ENCODE measurements at regions not wholly inside any gene's neighbourhood (a gene's known extent, or its start where the extent isn't known, plus 50 kb on each side); places are given as distances from the start of the nearest gene placed in this dataset.

- TF ChIP-seq MAX (IDR thresholded peaks at IDR 0.05): no peak
These were observed 200.4 kb upstream of the PITX2 start for GRCh38 chr4:110823251-110823650.

GRCh38 chr4:110824344-110824743 is 201.5 kb upstream of the PITX2 start:
- no peak for TF ChIP-seq FOXM1 (IDR thresholded peaks at IDR 0.05; ENCODE audit: borderline replicate concordance, low read depth)
- no peak for TF ChIP-seq EP300 (IDR thresholded peaks at IDR 0.05; ENCODE audit: borderline replicate concordance)
- no peak for TF ChIP-seq TAF1 (IDR thresholded peaks at IDR 0.05; ENCODE audit: low read depth)
- TF ChIP-seq RAD21 (IDR thresholded peaks at IDR 0.05; ENCODE audit: low read depth): no peak
- TF ChIP-seq USF1 (IDR thresholded peaks at IDR 0.05): no peak

- TF ChIP-seq USF1 (IDR thresholded peaks at IDR 0.05) (no peak), CEBPB (IDR thresholded peaks at IDR 0.05) (no peak), TAF1 (IDR thresholded peaks at IDR 0.05; ENCODE audit: low read depth) (no peak), EP300 (IDR thresholded peaks at IDR 0.05; ENCODE audit: borderline replicate concordance) (no peak), CREB1 (IDR thresholded peaks at IDR 0.05; ENCODE audit: low read depth) (no peak), MAX (IDR thresholded peaks at IDR 0.05) (no peak), FOXM1 (IDR thresholded peaks at IDR 0.05; ENCODE audit: borderline replicate concordance, low read depth) (no peak)
These were observed 203.8 kb upstream of the PITX2 start for GRCh38 chr4:110826656-110827055.

GRCh38 chr4:110830461-110830860 is 207.6 kb upstream of the PITX2 start:
- no peak for TF ChIP-seq EGR1 (IDR thresholded peaks at IDR 0.05)
- no peak for TF ChIP-seq EP300 (IDR thresholded peaks at IDR 0.05; ENCODE audit: borderline replicate concordance)
- TF ChIP-seq RAD21 (IDR thresholded peaks at IDR 0.05; ENCODE audit: low read depth): no peak
- no peak for TF ChIP-seq CEBPB (IDR thresholded peaks at IDR 0.05)
- no peak for TF ChIP-seq REST (IDR thresholded peaks at IDR 0.05; ENCODE audit: low read depth)
- no peak for TF ChIP-seq NFIC (IDR thresholded peaks at IDR 0.05)
- no peak for TF ChIP-seq FOXM1 (IDR thresholded peaks at IDR 0.05; ENCODE audit: borderline replicate concordance, low read depth)
- TF ChIP-seq TEAD4 (IDR thresholded peaks at IDR 0.05): no peak
- TF ChIP-seq TAF1 (IDR thresholded peaks at IDR 0.05; ENCODE audit: low read depth): no peak
- no peak for TF ChIP-seq CREB1 (IDR thresholded peaks at IDR 0.05; ENCODE audit: low read depth)
- TF ChIP-seq YY1 (IDR thresholded peaks at IDR 0.05; ENCODE audit: low read depth): no peak

- no peak for TF ChIP-seq CREB1 (IDR thresholded peaks at IDR 0.05; ENCODE audit: low read depth)
- TF ChIP-seq REST (IDR thresholded peaks at IDR 0.05; ENCODE audit: low read depth): no peak
- TF ChIP-seq CEBPB (IDR thresholded peaks at IDR 0.05): no peak
- no peak for TF ChIP-seq ZBTB7A (IDR thresholded peaks at IDR 0.05; ENCODE audit: low read depth)
- no peak for TF ChIP-seq MAX (IDR thresholded peaks at IDR 0.05)
- no peak for TF ChIP-seq NFIC (IDR thresholded peaks at IDR 0.05)
- TF ChIP-seq TAF1 (IDR thresholded peaks at IDR 0.05; ENCODE audit: low read depth): no peak
- no peak for TF ChIP-seq TCF12 (IDR thresholded peaks at IDR 0.05; ENCODE audit: low read depth)
- no peak for TF ChIP-seq TEAD4 (IDR thresholded peaks at IDR 0.05)
These were observed 215.1 kb upstream of the PITX2 start for GRCh38 chr4:110837896-110838450.

GRCh38 chr4:110840221-110840654 is 217.4 kb upstream of the PITX2 start:
- TF ChIP-seq NFIC (IDR thresholded peaks at IDR 0.05): no peak
- TF ChIP-seq RAD21 (IDR thresholded peaks at IDR 0.05; ENCODE audit: low read depth): no peak
- TF ChIP-seq MAX (IDR thresholded peaks at IDR 0.05): no peak
- TF ChIP-seq CEBPB (IDR thresholded peaks at IDR 0.05): no peak
- no peak for TF ChIP-seq YY1 (IDR thresholded peaks at IDR 0.05; ENCODE audit: low read depth)
- no peak for TF ChIP-seq TCF12 (IDR thresholded peaks at IDR 0.05; ENCODE audit: low read depth)
- no peak for TF ChIP-seq FOXM1 (IDR thresholded peaks at IDR 0.05; ENCODE audit: borderline replicate concordance, low read depth)
- TF ChIP-seq TAF1 (IDR thresholded peaks at IDR 0.05; ENCODE audit: low read depth): no peak
- TF ChIP-seq EGR1 (IDR thresholded peaks at IDR 0.05): no peak
- TF ChIP-seq USF1 (IDR thresholded peaks at IDR 0.05): no peak
- TF ChIP-seq TEAD4 (IDR thresholded peaks at IDR 0.05): no peak
- TF ChIP-seq REST (IDR thresholded peaks at IDR 0.05; ENCODE audit: low read depth): no peak
- no peak for TF ChIP-seq ZBTB7A (IDR thresholded peaks at IDR 0.05; ENCODE audit: low read depth)
- TF ChIP-seq EP300 (IDR thresholded peaks at IDR 0.05; ENCODE audit: borderline replicate concordance): no peak
- no peak for TF ChIP-seq CREB1 (IDR thresholded peaks at IDR 0.05; ENCODE audit: low read depth)

Data from Ishikawa (cell line).